Endothelial cell (in vitro differentiated cells): ENCODE measurements at regions not wholly inside any gene's neighbourhood (a gene's known extent, or its start where the extent isn't known, plus 50 kb on each side); places are given as distances from the start of the nearest gene placed in this dataset.

Source experiments
- DNase-seq: peaks from one replicate; pipeline ENCODE4 v3.0.0; 2021; ENCODE audit warnings: low spot score
- H3K27ac Mint-ChIP-seq: one replicate; pipeline ENCODE4 v1.8.0; 2021; ENCODE audit warnings: mixed read lengths, inconsistent platforms; ENCODE audit not compliant: unreplicated experiment
- H3K27me3 Mint-ChIP-seq: one replicate; pipeline ENCODE4 v1.8.0; 2021; ENCODE audit warnings: mild to moderate bottlenecking, moderate library complexity, mixed read lengths, inconsistent platforms; ENCODE audit not compliant: unreplicated experiment
- H3K36me3 Mint-ChIP-seq: one replicate; pipeline ENCODE4 v1.8.0; 2021; ENCODE audit warnings: mild to moderate bottlenecking, low read depth, mixed read lengths, inconsistent platforms; ENCODE audit not compliant: unreplicated experiment
- H3K4me1 Mint-ChIP-seq: one replicate; pipeline ENCODE4 v1.8.0; 2021; ENCODE audit warnings: mild to moderate bottlenecking, mixed read lengths, inconsistent platforms; ENCODE audit not compliant: unreplicated experiment
- H3K4me3 Mint-ChIP-seq: one replicate; pipeline ENCODE4 v1.8.0; 2021; ENCODE audit warnings: mild to moderate bottlenecking, mixed read lengths, inconsistent platforms; ENCODE audit not compliant: unreplicated experiment
- H3K9me3 Mint-ChIP-seq: one replicate; pipeline ENCODE4 v1.8.0; 2021; ENCODE audit warnings: mixed read lengths, inconsistent platforms; ENCODE audit not compliant: unreplicated experiment
- TF ChIP-seq, protein P1 (sequence below): fragments of 200-600 bp; sonication (generic); IDR thresholded peaks from one replicate; pipeline ENCODE4 v1.5.0; 2021; ENCODE audit warnings: antibody characterized with exemption; ENCODE audit not compliant: unreplicated experiment

DNA sequence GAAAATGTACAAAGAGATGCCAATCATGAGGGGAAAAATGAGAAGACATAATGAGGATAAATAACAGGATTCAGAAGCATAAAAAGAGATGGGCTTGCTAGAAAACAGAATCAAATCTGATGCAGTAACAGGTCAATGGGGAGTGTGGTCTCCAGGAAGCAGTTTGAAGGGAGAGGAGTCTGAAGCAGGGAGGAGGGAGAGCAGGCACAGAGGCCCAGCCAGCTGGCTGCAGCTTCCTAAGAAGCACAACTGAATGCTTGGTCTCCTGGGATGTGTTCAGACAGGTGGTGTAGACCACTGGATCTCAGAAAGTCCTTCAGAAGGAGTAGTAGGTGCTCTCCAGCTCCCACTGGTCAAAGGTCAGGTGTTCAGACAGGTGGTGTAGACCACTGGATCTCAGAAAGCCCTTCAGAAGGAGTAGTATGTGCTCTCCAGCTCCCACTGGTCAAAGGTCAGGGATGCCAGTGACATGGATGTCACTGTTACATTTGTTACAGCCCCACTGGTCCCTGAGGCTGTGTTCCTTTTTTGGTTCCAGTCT is 68.3 kb upstream of the UBAC2 start:
- Mint-ChIP-seq H3K36me3 (no peaks in the 10 kb centered on the region), H3K4me3 (no peak overlapping the region), H3K9me3 (no peaks in the 10 kb centered on the region), H3K4me1 (no peaks in the 10 kb centered on the region), H3K27ac (no peak overlapping the region), H3K27me3 (peaks cover 2% of the 10 kb centered on the region)
- TF ChIP-seq, protein P1, sequence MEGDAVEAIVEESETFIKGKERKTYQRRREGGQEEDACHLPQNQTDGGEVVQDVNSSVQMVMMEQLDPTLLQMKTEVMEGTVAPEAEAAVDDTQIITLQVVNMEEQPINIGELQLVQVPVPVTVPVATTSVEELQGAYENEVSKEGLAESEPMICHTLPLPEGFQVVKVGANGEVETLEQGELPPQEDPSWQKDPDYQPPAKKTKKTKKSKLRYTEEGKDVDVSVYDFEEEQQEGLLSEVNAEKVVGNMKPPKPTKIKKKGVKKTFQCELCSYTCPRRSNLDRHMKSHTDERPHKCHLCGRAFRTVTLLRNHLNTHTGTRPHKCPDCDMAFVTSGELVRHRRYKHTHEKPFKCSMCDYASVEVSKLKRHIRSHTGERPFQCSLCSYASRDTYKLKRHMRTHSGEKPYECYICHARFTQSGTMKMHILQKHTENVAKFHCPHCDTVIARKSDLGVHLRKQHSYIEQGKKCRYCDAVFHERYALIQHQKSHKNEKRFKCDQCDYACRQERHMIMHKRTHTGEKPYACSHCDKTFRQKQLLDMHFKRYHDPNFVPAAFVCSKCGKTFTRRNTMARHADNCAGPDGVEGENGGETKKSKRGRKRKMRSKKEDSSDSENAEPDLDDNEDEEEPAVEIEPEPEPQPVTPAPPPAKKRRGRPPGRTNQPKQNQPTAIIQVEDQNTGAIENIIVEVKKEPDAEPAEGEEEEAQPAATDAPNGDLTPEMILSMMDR: no peak
- DNase-seq: no peak

DNA sequence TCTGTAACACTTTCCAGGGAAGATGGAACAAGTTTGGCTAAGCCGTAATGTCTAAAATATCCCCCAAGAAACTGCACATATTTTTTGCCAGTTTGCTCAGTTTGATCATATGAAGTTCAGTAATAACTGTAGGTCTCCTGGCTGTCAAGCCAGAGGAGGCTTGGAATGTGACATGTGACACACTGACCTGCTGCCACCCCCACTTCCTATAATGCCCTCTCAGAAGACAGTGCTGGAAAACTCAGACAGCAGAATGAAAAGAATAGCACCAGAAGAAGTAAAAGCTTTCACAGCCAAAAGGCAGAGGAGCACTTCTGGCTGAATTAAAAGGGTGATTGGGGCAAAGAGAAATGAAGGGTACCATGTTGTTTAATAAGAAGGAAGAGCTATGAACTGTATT is 67.4 kb upstream of the UBAC2 start:
- no peaks in the 10 kb centered on the region for H3K36me3 Mint-ChIP-seq
- no peaks in the 10 kb centered on the region for H3K4me1 Mint-ChIP-seq

DNA sequence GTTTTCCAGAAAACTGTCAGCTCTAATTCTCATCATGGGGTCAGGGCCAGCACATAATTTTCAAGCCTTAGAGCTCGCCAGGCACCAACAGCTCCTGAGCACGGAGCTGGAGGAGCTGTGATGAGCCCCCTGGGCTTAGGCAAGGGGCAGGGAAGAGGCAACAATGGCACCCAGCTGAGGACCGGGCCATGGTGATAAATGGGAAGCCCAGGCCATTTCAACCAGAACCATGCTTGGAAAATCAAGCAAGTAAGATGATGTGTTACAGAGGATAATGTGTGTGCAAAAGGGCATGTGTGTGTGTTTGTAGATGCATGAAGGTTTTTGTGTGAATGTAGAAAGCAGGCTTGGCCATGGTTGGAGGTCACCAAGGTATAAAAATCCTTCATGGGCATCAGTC is 66.8 kb upstream of the UBAC2 start:
- H3K9me3 Mint-ChIP-seq: no peaks in the 10 kb centered on the region
- H3K36me3 Mint-ChIP-seq: no peaks in the 10 kb centered on the region
- TF ChIP-seq, protein P1: no peak
- DNase-seq: no peak
- no peak overlapping the region for H3K27ac Mint-ChIP-seq
- H3K4me1 Mint-ChIP-seq: no peaks in the 10 kb centered on the region
- H3K4me3 Mint-ChIP-seq: no peak overlapping the region
- peaks cover 2% of the 10 kb centered on the region for H3K27me3 Mint-ChIP-seq

More for the DNA sequence above, 67.4 kb upstream of the UBAC2 start:
- H3K27ac Mint-ChIP-seq: no peak overlapping the region
- no peaks in the 10 kb centered on the region for H3K9me3 Mint-ChIP-seq
- no peak overlapping the region for H3K4me3 Mint-ChIP-seq
- DNase-seq: no peak
- TF ChIP-seq, protein P1: no peak
- H3K27me3 Mint-ChIP-seq: peaks cover 2% of the 10 kb centered on the region

DNA sequence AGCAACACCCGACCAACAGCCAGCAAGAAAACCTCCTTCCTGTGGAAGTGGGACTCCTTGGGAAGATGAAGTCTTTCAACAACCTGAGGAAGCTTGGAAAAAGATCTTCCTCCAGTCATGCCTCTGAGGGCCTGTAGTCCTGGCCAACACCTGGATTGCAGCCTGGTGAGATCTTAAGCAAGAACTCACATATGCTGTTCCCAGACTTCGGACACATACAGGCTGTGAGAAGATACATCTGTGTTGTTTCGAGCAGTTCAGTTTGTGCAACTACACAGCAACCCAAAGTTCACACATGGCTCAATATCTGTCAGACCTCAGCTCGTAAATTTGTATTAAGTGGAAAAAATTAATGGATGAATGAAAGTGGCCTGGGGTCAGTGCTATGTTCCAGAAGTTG is 65.1 kb upstream of the UBAC2 start:
- Mint-ChIP-seq H3K27me3 (peaks cover 2% of the 10 kb centered on the region), H3K4me1 (no peaks in the 10 kb centered on the region), H3K36me3 (no peaks in the 10 kb centered on the region), H3K27ac (no peak overlapping the region), H3K9me3 (no peaks in the 10 kb centered on the region), H3K4me3 (no peak overlapping the region)
- TF ChIP-seq, protein P1: no peak
- DNase-seq: no peak

DNA sequence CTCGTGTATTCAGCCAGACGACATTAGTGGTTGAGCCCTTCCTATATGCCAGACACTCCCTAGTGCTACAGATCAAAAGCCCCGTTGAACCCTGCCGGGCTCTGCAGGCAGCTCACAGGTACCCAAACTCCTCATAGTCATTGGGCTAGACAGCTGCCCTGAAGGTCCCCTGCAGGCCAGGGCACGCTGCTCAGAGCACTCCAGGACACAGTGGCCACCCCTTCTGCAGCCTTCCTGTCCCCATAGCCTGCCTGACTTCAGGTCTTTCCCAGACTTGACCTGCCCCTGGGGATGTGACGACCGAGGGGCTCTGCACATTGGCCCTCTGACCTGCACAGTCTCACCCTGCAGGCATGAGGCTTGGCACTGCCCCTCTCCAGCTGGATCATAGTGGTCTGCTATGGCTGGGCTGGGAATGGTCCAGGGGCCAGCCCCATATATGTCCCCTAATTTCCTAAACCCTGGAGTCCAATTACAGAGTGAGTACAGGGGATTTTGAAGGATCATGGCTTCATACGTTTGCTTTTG is 64.2 kb upstream of the UBAC2 start:
- Mint-ChIP-seq H3K4me3 (no peak overlapping the region), H3K36me3 (no peaks in the 10 kb centered on the region), H3K9me3 (peaks cover 3% of the 10 kb centered on the region), H3K27ac (no peak overlapping the region), H3K4me1 (no peaks in the 10 kb centered on the region), H3K27me3 (peaks cover 4% of the 10 kb centered on the region)
- TF ChIP-seq, protein P1: no peak
- DNase-seq: no peak
